ENCODE measurements at regions not wholly inside any gene's neighbourhood (a gene's known extent, or its start where the extent isn't known, plus 50 kb on each side); places are given as distances from the start of the nearest gene placed in this dataset.

DNA sequence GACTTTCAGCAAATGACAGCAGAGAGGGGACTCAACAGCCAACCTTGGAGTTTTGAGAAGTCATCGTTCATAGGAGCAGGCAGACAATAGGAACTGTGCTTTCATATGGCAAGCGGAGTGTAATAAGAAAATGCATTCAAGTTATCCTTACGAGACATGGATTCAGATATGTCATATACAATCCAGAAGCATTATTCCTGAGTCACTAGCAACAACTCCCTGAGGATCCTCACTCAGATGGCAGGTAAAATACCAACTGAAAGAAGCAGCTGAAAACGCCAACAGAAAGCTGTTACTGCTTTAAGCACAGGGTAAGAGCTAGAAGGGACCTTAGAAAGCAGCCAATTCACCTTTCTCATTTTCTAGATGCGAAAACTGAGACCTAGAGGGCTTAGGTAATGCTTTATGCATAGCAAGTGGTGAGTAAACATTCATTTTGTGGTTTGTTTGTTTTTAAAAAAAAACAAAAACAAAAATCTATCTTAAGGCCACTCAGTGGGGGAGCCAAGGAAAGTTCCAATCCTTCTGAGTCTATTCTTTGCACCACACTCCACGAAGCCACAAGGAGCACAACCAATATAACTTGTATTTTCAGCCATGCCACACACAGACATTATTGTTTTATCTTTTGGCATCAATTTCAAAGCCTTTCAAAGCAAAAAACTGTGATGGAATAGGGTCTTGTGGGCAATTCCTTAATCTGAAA is 89.1 kb upstream of the RIOK3 start:
- Histone ChIP-seq H3K27me3 (ENCODE audit: control insufficient read depth in 2 of 2, insufficient read depth in 2 of 2, low read length in 2 of 2) (no peaks in the 10 kb centered on the region), H3K36me3 (ENCODE audit: control insufficient read depth, insufficient read depth, low read length) (no peaks in the 10 kb centered on the region), H3K4me3 (no peak overlapping the region), H4K20me1 (replicated peaks; ENCODE audit: control insufficient read depth, insufficient read depth, low read length) (no peaks in the 10 kb centered on the region), H3K9me3 (replicated peaks; ENCODE audit: control insufficient read depth, insufficient read depth, low read depth, low read length) (no peaks in the 10 kb centered on the region), H3K4me2 (ENCODE audit: insufficient read depth, low read length) (no peak overlapping the region), H3K9me1 (ENCODE audit: control insufficient read depth, insufficient read depth, low read length) (no peaks in the 10 kb centered on the region), H3K9ac (ENCODE audit: insufficient read depth in 1 of 2, low read depth in 2 of 2, low read length in 2 of 2) (no peak overlapping the region), H3K4me1 (replicated peaks in 1 of 2; ENCODE audit: control insufficient read depth in 2 of 2, insufficient read depth in 2 of 2, low read length in 2 of 2) (no peaks in the 10 kb centered on the region), H3K27ac (ENCODE audit: extremely low read depth, low read depth, low read length) (no peak overlapping the region), H2AFZ (ENCODE audit: low read depth, low read length) (no peak overlapping the region), H3K79me2 (ENCODE audit: control insufficient read depth, insufficient read depth, low read length) (no peaks in the 10 kb centered on the region)
- ChIA-PET POLR2A (no interaction called here), CTCF (ENCODE audit: low intra/inter-chr PET ratio) (no interaction called here)
- ATAC-seq (no peak), FAIRE-seq (no peak), DNase-seq (ENCODE audit: extremely low read depth in 1 of 4, low spot score in 3 of 4) (no peak)
- BruUV-seq (replicated peaks): no TSS peak
- 58% methylated on average over 6 of the region's 6 CpGs for WGBS (ENCODE audit: insufficient coverage, low coverage, missing lambda C conversion rate)
- intact Hi-C loops (cut with micrococcal nuclease): no loop called here
- in situ Hi-C loops (cut with MboI): no loop called here
- TF ChIP-seq, protein P1, sequence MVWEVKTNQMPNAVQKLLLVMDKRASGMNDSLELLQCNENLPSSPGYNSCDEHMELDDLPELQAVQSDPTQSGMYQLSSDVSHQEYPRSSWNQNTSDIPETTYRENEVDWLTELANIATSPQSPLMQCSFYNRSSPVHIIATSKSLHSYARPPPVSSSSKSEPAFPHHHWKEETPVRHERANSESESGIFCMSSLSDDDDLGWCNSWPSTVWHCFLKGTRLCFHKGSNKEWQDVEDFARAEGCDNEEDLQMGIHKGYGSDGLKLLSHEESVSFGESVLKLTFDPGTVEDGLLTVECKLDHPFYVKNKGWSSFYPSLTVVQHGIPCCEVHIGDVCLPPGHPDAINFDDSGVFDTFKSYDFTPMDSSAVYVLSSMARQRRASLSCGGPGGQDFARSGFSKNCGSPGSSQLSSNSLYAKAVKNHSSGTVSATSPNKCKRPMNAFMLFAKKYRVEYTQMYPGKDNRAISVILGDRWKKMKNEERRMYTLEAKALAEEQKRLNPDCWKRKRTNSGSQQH (CRISPR knock-in tag; IDR thresholded peaks at IDR 0.05): no peak
- TF ChIP-seq ZNF79 (CRISPR knock-in tag; IDR thresholded peaks at IDR 0.05; ENCODE audit: low read depth) (no peak), BDP1 (IDR thresholded peaks at IDR 0.05; ENCODE audit: insufficient read depth, insufficient read length) (no peak), THRAP3 (IDR thresholded peaks at IDR 0.05; ENCODE audit: borderline replicate concordance) (no peak), POLR2AphosphoS5 (IDR thresholded peaks at IDR 0.05; ENCODE audit: control insufficient read depth, insufficient read depth, low read depth, low read length) (no peak), RBFOX2 (IDR thresholded peaks at IDR 0.05; ENCODE audit: low read depth, low read length) (no peak), ZNF57 (CRISPR knock-in tag; IDR thresholded peaks at IDR 0.05) (no peak), CEBPB (tag; IDR thresholded peaks at IDR 0.05) (no peak), RFX5 (IDR thresholded peaks at IDR 0.05; ENCODE audit: low read depth, low read length) (no peak), GATAD2B (IDR thresholded peaks at IDR 0.05; ENCODE audit: borderline replicate concordance) (no peak), JUN (IDR thresholded peaks at IDR 0.05; ENCODE audit: borderline replicate concordance, low read depth, low read length) (no peak), JUN (CRISPR knock-in tag; IDR thresholded peaks at IDR 0.05; ENCODE audit: borderline replicate concordance) (no peak), ATF1 (CRISPR knock-in tag; IDR thresholded peaks at IDR 0.05) (no peak), ATF1 (tag; IDR thresholded peaks at IDR 0.05) (no peak), HNRNPK (IDR thresholded peaks at IDR 0.05; ENCODE audit: low read depth, low read length, poor library complexity, severe bottlenecking) (no peak), RFX1 (IDR thresholded peaks at IDR 0.05) (no peak), RAD51 (IDR thresholded peaks at IDR 0.05; ENCODE audit: borderline replicate concordance, low read depth) (no peak)
- TF ChIP-seq, protein P2, sequence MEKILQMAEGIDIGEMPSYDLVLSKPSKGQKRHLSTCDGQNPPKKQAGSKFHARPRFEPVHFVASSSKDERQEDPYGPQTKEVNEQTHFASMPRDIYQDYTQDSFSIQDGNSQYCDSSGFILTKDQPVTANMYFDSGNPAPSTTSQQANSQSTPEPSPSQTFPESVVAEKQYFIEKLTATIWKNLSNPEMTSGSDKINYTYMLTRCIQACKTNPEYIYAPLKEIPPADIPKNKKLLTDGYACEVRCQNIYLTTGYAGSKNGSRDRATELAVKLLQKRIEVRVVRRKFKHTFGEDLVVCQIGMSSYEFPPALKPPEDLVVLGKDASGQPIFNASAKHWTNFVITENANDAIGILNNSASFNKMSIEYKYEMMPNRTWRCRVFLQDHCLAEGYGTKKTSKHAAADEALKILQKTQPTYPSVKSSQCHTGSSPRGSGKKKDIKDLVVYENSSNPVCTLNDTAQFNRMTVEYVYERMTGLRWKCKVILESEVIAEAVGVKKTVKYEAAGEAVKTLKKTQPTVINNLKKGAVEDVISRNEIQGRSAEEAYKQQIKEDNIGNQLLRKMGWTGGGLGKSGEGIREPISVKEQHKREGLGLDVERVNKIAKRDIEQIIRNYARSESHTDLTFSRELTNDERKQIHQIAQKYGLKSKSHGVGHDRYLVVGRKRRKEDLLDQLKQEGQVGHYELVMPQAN (IDR thresholded peaks at IDR 0.05; ENCODE audit: borderline replicate concordance): no peak
- TF ChIP-seq, protein P3, sequence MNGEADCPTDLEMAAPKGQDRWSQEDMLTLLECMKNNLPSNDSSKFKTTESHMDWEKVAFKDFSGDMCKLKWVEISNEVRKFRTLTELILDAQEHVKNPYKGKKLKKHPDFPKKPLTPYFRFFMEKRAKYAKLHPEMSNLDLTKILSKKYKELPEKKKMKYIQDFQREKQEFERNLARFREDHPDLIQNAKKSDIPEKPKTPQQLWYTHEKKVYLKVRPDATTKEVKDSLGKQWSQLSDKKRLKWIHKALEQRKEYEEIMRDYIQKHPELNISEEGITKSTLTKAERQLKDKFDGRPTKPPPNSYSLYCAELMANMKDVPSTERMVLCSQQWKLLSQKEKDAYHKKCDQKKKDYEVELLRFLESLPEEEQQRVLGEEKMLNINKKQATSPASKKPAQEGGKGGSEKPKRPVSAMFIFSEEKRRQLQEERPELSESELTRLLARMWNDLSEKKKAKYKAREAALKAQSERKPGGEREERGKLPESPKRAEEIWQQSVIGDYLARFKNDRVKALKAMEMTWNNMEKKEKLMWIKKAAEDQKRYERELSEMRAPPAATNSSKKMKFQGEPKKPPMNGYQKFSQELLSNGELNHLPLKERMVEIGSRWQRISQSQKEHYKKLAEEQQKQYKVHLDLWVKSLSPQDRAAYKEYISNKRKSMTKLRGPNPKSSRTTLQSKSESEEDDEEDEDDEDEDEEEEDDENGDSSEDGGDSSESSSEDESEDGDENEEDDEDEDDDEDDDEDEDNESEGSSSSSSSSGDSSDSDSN (IDR thresholded peaks at IDR 0.05; ENCODE audit: borderline replicate concordance in 1 of 2, low read depth in 2 of 2, low read length in 2 of 2): no peak

Data from K562 (cell line).